ENCODE measurements at regions not wholly inside any gene's neighbourhood (a gene's known extent, or its start where the extent isn't known, plus 50 kb on each side); places are given as distances from the start of the nearest gene placed in this dataset.

DNA sequence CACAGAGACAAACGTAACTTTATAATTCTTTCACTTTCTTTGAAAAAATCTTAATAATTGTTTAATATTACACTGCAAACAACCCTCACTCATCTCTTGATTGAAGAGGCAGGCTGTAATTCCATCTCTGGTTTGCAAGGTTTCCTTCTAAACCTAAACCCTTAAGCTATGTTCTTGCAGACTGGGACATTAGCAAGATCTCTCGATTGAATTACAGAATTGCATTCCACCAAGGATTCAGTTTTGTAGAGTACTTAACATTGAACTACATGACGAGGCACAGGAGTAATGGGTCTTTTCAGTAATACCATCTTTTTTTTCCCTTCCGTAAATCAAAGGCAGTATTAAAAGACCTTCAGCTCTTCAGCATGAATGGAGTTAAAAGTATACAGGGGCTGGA lies 111.6 kb upstream of the EEF1E1 start:
- no peak for DNase-seq

DNA sequence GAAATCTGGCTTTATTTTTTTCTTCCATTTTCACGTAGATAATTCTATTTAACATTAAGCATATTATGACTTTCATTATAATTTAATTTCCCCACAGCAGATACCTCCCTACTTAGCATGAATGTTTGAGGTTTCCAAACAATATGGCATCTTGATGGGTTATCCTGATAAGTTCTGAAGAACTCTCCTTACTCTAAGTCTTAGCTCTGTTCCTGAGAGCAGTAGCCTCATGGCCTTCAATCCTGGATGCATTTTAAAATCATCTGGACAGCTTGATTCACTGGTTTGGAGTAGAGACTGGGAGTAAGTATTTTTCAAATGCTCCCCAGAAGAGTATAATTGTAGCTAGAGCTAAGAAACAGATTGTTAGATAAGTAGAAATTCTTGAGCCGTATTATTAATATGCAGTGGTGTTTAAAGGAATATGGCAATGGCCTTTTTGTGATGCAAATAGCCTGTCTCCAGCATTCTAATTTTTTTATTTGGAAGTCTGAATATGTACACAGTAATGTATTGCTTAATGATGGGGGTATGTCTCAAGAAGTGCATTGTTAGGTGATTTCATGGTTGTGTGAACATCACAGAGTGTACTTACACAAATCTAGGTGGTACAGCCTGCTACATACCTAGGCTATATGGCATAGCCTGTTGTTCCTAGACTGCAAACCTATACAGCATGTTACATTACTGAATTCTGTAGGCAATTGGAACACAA lies 110.5 kb upstream of the EEF1E1 start:
- no peak for DNase-seq

DNA sequence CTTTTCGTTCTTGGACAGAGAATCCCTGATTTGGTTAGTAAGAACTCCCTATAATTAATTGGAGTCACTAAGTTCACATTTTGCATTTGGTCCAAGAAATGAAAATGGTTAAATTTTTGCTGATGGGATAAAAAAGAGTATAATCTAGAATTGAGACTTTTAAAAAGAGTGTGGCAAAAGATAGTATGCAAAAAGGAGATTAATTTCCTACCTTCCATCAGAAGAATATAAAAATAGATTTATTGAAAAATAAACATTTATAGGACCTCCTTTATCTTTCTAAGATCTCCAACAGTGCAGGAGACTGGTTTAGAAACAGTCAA lies 105.5 kb upstream of the EEF1E1 start:
- no peak for DNase-seq

DNA sequence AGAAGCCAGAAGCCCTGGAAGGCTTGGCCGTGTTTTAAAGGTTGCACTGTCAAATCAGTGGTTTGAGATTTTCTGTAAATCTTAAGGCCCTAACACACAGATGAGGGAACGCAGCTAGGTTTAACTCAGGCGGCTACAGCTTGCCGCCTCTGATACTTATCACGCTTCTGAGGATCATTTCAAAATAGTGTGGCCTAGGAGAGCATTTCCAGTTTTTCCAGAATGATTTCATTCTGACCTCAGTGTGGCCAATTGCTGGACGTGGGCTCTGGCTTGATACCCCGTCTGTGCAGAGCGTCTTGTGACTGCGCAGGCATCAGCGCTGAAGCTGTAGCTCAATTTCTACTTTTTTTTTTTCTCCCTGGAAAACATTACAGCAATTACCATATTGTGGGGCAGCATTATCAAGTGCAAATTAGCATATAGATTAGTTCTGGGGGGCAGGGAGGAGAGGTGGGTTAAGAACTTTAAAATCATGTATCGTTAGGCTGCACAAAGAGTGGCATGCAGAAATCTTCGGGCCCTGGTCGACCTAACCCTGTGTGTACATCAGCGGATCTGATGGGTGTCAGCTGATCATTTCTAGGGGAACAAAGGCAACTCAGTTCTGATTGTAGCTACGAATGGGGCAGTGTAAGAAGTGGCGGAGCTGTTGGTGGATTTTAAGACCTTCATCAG lies 105.0 kb upstream of the EEF1E1 start:
- no peak for DNase-seq

DNA sequence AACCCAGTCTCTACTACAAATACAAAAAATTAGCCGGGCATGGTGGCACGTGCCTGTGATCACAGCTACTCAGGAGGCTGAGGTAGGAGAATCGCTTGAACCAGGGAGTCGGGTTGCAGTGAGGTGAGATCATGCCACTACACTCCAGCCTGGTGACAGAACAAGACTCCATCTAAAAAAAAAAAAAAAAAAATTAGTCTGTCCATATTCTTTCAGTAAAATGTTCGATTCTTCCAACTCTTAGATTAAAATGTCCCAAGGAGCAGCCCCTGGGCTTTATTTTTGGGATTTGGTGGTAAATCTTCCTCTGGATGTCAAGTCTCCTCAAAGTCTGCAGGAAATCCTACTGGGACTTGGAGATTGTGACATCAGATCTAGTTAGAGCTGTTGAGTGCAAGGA lies 101.0 kb upstream of the EEF1E1 start:
- no peak for DNase-seq

DNA sequence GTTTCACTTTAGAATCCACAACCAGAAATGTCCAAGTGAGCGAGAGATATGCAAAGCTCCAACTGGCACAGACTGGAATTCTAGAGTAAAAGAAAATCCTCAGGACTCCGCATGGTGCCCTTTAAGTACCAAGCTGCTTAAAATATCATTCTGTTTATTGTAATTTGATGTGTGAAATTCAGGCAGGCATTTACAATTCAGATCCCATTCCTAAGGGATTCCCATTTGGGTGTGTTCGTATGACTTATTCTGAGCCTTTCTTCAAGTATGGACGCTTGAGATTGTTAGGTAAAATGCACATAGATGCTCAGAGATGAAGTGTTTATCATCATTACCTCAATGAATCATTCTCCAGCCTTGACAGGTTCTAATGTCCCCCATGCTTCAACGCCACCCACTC lies 99.3 kb upstream of the EEF1E1 start:
- no peak for DNase-seq

DNA sequence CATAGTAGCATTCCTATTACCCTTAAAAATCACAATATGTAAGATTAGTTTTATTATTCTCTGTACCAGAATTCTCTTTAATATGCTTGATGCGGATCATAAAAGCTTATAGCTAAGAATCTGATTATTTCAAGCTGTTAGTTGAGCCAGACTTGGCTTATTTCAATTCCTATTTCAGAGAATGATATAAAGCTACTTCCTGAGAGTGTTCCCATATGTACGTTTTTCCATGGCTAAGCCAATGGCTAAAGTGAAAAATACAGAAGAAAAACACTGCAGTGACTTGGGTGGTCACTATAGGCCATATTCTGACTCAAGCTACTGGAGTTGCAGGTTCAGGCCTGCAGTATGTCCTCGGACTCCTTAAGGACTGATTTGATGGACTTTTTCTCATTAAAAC lies 97.9 kb upstream of the EEF1E1 start:
- DNase-seq, result peak; percentile 72

DNA sequence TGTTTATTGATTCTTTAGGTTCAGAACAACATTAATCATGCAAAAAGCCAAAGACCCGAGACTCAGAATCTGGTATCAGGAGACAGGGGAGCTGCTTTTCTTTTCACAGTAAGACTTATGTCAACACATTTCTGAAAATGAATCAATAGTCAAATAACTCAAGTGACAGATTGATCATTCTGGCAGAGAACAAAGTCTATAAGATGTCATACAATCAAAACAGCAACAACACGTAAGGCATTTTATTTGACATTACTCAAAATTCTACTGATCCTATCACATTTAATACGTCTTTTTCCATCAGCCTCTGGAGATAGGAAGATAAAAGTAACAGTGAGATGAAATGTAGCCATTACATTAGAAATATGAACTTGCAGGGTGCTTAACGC lies 93.4 kb upstream of the EEF1E1 start:
- no peak for DNase-seq

DNA sequence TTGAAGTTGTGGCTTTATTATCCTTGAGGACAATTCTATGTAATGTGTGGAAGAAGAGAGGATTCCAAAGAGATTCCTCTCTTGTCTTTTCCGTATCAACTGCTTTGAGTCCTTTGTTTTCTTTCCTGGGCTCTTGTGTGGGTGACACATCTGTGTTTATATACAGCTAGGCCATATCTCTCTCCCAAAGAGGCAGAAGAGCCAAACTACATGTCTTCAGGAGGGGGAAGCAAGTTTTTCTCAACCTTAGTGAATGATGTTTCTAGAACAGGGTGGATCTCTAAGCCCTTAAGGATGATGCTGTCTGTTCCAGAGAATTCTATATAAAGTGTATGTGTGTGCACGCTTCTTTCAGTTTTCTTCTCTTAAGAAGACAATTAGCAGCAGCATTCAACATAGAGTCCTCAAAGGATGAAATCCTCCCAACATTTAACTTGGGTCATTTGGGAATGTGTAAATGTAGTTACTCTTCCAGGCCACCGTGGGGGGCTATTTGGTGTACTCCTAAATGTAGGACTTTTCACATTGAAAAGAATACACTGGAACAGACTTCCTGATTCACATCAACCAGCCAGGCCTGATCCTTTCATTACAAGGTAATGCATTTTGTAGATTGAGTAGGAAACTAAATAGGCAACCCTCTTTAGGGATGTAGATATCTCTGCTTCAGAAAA lies 92.8 kb upstream of the EEF1E1 start:
- no peak for DNase-seq

DNA sequence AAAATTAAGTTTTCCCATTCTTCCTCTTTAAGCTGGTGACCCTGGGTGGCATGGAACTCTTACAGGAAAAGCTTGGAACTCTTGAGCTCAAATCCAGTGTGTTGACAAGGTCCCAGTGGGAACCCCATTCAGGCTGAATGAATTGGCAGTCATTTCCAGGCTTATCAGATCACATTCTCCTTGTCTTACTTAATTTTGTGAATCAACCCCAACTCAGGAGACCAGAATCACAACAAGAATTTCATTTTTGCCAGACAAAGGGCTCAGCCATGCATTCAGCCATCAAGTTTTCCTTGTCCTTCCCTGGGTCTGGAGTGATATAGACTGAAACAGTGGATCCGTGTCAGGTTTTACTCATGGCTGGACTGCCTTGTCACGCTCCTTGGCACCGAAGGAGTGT lies 92.1 kb upstream of the EEF1E1 start:
- no peak for DNase-seq

DNA sequence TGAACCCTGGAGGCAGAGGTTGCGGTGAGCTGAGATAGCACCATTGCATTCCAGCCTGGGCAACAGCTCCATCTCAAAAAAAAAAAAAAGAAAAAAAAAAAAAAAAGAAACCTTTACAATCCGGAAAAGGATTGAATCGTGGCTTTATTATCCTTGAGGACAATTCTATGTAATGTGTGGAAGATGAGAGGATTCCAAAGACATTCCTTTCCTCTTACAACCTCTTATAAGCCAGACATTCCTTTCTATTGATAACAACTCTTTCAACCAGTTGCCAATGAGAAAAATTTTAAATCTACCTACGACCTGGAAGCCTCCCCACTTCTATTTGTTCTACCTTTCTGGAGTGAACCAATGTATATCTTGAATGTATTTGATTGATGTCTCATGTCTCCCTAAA lies 91.2 kb upstream of the EEF1E1 start:
- no peak for DNase-seq

DNA sequence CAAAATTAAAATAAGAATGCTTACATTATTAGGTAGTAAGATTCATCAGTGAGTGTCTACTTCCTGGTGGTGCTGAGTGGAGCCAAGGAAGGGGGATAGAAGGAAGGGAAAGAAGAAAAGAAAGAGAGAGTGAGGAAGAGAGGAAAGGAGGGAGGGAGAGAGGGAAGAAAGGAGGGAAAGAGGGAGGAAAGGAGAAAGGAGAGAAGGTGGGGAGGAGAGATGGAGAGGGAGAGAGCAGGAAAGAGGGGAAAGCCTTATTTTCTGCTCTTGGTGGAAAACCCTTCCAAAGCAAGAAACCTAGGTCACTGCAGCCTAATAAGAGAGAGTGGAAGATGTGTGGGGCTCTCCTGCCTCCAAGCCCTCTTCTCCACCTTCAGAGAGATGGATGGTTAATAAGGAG lies 90.2 kb upstream of the EEF1E1 start:
- DNase-seq, result no peak

DNA sequence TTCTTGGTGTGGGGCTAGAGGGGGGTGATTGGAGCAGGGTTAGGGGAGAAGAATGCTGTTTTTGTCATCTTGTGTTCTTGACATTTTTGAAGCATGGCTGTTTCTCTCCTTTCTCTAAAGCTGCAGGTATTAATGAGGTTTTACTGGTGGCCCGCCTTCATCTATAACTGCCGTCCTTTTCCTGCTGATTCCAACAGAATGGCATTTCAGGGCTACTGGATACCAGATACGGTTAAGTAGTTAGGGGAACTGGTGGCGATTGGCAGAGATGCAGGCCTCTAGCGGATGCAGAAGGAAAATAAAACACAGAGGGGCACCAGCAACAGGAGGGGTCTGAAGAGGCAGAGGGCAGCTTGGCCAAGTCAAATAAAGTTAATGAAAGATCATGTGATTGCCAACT lies 89.7 kb upstream of the EEF1E1 start:
- no peak for DNase-seq

DNA sequence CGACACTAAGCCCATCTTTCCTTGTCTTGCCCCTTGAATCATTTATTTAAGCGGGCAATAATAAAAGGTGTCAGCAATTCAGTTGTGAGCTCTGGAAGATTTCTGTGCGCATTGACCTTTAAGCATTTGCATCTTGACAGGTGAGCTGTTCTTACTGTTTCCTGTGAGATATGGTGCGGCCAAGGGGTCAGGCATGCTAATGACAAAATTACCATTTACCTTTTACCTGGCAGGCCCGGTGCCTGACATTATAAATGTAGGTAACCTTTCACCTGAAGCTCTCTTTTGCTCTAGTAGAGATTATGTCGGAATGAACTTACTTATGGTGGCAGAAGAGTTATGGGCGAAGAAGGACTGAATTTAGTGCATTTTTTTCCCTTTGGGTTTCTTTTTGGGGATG lies 89.3 kb upstream of the EEF1E1 start:
- DNase-seq, result no peak

DNA sequence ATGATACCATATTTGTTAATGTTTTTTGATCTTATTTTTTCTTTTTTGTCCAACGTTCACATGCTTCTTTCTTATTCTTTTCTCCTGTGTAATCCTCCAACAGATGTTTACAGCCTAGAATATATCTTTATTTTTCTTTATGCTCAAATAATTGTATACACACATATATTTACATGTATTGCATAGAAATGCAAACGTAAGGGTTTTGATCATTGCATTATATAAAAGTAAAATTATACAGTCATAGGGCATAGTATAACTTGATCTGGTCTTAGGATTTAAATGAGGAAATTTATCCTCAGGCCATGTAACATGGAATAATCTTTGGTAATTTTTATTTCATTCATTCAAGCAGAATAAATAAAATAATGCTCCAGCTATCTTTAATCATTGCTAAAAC lies 84.9 kb upstream of the EEF1E1 start:
- DNase-seq, result no peak

DNA sequence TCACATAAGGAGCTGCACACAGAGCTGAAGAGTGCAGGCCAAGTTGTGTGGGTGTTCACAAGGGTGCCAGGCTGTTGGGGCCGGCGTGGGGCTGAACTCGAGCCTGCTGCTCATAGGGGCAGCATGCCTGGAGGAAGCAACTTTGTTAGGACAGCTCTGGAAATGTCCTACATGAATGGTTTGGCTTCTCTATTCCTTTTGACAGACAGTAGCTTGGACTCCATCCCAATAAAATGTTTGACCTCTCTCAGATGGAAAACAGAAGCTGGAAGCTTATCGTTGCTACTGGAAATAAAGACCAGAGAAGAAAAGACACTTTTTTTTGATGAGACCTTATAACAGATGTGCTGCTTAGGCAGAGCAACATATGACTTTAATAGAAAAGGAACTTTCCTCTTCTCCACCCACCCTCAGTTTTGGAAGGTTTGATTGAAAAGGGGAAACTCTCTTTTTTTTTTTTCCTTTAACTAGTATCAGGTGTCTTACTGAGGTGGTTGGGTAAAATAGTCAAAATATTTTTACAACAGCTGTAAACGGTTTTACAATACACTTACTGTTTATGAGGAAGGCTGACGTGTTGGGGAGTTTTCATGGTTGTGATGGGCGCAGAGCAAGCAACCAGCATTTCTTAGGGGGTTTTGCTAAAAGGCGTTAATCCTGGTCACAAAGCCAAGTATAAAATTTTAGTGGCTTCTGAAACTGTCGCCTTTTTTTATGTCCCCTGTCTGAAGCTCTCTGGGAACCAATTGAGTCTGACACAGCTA lies 80.7 kb upstream of the EEF1E1 start:
- DNase-seq, result no peak

DNA sequence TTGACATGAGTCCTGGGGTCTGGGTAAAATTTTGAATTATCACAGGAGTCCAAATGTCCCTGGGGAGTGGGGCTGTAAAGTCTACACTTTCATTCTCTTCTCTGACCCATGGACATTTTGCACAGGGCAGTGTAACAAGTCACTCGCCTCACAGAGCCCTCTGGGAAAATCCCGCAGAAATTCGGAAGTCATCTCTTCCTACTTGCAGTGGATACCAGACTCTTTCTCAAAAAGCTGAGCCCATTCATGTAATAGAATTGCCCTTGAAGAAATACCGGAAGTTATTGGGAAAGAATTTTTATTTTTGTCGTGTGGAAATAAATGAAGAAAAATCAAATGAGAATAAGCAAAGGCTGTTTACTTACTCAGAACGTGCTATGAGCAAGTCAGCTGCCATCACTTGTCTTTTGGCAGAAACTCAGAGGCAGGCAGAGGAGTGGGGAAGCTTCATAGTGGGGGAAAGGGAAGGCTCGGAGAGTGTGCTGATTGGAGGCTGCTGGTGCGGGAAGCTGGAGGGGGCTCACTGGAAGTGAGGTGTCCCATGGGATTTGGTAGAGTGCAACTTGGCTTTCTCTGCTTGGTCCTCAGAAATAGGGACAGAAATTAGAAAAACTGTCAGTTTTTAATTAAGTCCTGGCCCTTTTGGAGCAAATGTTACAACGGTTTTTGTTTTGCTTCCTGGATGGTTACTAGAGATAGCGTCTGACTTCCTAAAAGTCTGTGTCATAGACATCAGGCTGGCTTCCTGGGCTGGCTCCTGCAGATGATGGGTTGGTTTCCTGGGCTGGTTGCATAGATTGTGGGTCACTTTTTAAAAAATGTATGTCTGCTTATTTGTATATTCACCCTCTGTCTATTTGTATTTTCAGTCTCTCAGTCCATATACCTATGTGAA lies 79.8 kb upstream of the EEF1E1 start:
- no peak for DNase-seq

DNA sequence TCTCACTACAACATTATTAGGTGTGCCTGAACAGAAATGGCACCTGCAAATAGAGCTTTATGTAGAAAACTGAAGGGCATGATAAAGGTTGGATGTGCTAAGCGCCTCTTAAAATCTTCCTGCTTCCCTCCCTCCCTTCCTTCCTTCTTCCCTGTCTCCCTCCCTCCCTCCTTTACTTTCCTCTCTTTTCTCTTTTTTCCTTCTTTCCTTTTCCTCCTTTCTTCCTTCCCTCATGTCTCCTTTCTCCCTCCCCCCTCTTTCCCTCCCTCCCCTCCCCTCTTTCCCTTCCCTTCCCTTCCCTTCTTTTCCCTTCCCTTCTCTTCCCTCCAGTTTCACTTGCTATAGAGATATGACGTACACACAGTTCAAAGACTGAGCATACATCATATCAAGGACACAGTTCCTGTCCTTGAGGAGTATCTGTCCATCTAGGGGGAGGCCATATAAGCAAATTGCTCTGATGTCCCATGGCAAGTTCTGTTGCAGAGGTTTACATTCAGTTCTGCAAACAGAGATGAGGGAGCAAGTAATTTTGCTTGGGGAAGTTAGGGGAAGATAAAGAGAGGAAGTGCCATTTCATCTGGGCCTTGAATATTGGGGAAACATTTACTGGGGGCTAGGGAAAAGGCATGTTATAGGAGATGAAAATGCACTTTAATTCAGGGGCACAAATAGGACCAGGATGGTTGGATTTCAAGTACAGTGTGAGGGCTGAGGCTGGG lies 79.0 kb upstream of the EEF1E1 start:
- no peak for DNase-seq

DNA sequence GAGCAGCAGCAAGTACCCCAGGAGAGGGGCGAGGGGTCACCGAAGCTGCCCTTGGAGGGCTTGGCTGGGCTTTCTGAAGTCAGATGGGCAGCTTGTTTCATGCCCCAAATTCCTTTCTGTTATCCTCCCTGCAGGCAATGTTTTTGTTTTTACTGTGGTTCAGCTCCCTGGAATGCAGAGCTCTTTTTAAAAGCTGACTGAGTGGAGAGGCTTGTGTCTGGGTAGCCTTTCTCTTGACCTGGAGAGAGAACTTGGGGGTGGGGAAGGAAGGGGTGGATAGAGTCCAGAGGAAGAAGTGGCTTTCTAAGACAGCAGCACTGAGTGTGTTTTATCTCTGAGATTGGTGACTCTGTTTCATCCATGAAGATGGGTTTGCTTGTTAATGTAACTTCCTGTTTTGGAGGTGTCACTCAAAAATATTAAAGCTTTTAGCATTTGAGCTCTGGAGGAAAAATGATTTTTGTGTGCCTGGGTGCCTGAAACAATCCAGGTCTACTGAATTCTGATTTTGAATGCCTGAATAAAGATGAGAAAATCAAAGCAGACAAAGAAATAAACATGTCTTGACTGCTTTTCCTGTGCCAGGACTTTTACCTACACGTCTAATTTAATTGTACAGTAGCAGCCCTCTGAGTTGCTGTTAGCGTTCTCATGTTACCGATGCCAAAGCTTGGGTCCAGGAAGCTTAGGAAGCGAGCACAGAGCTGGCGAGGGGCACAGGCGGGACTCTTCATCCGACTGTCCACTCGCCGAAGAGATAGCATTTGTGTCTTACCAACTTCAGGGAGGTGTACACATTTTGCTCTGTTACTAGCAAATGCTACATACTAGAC lies 78.2 kb upstream of the EEF1E1 start:
- DNase-seq, result no peak

DNA sequence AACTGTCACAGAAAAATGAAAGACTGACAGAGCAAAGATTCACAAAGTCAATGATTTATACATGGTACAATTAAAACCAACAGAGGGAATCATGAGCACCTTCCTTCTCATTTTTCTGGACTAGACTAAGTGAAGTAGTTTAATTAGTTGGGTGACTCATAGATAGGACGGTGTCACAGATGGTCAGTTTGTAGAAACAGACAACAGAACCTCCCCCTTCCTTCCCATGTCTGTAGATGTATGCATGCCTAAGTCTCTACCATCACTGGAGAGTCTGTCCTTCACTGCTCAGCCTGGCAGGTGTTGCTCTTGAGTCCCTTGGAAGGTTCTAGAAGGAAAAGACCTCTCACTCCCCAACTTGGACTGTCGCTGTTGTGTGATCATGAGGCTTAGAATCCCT lies 75.4 kb upstream of the EEF1E1 start:
- DNase-seq, result no peak

All from renal pelvis (tissue), 1 donor.